GM19467 (cell line): ENCODE measurements at regions not wholly inside any gene's neighbourhood (a gene's known extent, or its start where the extent isn't known, plus 50 kb on each side); places are given as distances from the start of the nearest gene placed in this dataset.
"Not testable (repeated sequence)": the region's sequence is repeated elsewhere in the genome, so short reads cannot be mapped to it uniquely, and the experiment has no call there.

Source experiments
- ATAC-seq: cut with Tn5 transposase; IDR thresholded peaks from one replicate; pipeline ENCODE4 v1.9.1; 2021; ENCODE audit warnings: mild to moderate bottlenecking, moderate library complexity; ENCODE audit not compliant: unreplicated experiment

- ATAC-seq, result no peak
Observed at GRCh38 chr11:106276859-106277436, 199.5 kb downstream of the AASDHPPT start.

DNA sequence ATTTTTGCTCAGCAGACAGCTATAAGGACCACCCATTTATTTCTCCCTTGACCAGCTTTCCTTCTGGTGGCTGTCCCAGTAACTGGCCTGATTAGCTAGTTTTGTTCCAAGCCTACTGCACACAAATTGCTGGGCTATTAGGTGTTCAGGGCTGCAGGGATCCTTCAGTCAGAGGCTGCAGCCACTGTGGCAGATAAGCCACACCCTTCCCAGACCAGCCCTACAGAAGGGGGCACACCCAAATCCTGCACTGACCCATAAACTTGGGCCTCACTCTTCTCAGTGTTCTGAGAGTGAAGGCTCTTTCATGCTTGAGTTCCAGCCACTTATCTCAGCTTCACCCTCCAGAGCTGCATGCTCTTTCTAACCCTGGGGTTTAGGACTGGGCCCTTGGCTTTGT is 200.0 kb downstream of the AASDHPPT start:
- no peak for ATAC-seq

GRCh38 chr11:106278391-106278790 is 200.9 kb downstream of the AASDHPPT start:
- no peak for ATAC-seq

DNA sequence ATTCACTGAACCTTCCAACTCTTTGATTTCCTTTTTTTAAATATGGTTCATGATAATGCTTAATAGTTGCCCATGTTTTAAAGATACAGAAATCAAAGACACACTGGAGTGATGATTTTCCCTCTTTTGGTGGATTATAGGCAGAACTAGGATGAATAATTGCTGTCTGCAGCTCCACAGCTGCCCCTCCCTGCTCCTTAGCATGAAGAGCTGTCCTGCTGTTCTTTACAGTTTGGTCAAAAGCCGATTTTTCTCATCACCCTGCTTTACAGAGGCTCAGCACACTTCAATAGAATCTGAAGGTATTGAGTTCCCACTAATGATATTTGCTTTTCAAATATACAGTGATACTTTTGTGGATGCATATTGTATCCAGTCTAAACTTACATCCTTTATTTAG is 202.6 kb downstream of the AASDHPPT start:
- ATAC-seq, result no peak

- ATAC-seq, result no peak
Observed at GRCh38 chr11:106281455-106282173, 204.2 kb downstream of the AASDHPPT start.

DNA sequence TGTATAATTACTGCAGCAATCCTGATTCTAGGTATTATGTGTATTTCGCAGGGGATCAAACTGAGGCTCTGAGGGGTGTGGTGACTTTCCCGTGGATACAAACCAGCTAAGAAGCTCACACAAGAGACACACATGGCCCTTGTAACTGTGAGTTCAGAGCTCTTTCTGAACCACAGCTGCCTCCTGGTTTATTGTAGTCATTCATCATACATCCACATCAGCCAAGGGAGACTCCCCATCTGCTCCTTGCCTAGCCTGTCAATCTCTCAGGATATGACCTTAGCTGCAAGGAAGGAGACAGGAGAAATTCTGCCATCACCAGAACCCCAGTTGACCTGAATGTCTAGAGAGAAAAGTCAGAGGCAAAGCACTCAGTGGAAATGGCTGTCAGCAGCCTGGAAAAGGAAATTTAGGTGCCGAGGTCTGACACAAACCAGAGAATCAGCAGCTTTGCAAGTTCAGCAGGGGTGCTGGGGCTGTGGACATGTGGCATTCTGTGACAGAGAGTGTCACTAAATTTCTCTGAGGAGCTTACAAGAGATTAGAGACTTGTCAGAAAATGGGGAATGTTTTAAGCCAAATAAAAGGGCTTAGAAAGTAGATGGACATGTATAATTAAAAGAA is 209.5 kb downstream of the AASDHPPT start:
- no peak for ATAC-seq

- no peak for ATAC-seq
Observed at GRCh38 chr11:106288057-106288456, 210.6 kb downstream of the AASDHPPT start.

GRCh38 chr11:106288822-106289387 is 211.4 kb downstream of the AASDHPPT start:
- no peak for ATAC-seq

DNA sequence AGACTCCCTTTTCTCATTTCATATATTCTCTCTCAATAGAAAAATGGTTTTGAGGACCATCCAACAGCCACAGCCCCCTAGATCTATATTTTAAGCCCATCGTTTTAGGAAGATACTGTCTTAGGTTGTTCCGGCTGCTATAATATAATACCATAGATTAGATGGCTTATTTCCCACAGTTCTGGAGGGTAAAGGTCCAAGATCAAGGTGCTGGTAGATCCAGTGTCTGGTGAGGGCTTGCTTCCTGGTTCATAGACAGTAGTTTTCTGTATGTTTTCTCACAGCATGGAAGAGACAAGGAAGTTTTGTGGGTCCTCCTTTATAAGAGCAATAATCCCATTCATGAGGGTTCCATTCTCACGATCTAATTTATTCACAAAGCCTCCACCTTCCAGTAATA is 215.1 kb downstream of the AASDHPPT start:
- ATAC-seq, result no peak

DNA sequence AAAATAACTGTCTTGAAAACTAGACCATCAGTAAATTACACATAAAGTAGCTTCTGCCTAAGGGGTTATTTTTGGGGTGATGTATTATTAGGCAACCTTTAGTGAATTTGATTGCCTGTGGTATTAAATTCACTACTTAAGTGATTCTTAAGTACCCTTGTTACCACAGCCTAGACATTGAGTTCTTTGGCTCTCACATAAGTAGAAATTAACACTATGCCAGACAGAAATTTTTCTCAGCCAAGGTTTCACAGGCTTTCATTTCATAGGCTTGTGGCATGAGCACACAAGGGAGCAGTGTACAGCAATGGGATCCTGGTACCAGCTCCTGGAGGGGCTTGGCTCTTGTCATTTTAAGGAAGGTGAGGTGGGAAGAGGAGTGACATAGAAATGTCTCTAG is 218.5 kb downstream of the AASDHPPT start:
- no peak for ATAC-seq

DNA sequence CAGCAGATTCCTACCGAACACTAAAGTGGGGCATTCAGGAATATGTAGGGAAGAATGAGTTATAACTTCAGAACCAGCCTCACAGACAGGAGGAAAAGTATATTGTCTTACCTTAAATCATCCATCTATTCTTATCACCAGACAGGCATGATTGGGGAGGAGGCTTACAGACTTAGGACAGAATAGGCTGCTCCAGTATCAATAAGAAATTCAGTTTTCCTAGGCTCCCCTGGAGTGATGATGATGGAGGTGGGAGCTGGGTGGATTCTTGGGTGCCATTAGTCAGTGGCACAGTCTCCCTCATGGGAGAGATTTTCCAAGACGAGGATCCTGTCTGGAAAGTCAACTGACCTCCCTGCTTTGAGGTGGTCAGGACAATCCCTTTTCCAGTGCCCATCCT is 225.0 kb downstream of the AASDHPPT start:
- no peak for ATAC-seq

GRCh38 chr11:106304274-106304673 is 226.8 kb downstream of the AASDHPPT start:
- ATAC-seq, result no peak

- no peak for ATAC-seq
Observed at GRCh38 chr11:106305458-106305857, 228.0 kb downstream of the AASDHPPT start.

- ATAC-seq, result no peak
Observed at GRCh38 chr11:106306942-106307341, 229.5 kb downstream of the AASDHPPT start.

DNA sequence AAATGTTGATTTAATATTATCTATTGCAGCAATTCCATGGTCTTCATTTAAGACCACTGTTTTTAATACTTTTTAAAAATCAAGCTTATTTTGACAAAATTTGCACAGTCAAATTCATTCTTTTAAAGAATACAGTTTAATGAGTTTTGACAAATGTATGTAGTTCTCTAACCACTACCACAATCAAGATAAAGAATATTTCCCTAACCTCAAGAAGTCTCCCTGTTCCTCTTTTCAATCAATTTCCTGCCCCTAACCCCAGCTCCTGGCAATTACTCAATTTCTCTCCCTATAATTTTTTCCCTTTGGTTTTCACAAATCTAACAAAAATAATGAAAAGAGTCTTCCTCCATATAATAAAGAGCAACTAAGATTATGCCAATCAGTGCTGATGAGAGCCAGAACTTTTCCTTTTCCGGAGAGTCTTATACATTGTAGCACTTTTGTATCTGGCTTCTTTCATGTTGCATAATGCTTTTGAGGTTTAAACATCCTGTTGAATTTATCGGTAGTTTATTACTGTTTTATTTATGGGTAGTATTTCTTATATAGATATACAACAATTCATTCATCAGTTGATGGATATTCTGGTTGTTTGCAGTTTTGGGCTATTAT is 231.7 kb downstream of the AASDHPPT start:
- ATAC-seq, result no peak

- no peak for ATAC-seq
Observed at GRCh38 chr11:106311531-106312230, 234.2 kb downstream of the AASDHPPT start.

GRCh38 chr11:106317208-106317773 is 239.8 kb downstream of the AASDHPPT start:
- not testable (repeated sequence) for ATAC-seq

DNA sequence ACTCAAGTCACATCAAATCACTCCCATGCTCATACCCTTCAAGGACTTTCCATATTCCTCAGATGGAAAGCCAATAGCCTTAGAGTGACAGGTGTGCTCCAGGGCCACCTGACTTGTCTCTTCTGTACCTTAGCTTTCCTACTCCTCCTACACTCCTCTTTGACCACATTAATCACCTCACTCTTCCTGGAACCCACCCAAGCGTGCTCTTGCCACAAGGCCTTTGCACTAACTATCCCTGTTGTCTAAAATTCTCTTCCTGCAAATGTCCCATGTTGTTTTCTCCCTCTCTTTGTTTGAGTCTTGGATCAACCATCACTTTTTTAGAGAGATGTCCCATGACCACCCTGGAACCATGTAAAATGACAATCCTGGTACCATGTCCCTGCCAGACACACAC is 244.1 kb downstream of the AASDHPPT start:
- no peak for ATAC-seq

DNA sequence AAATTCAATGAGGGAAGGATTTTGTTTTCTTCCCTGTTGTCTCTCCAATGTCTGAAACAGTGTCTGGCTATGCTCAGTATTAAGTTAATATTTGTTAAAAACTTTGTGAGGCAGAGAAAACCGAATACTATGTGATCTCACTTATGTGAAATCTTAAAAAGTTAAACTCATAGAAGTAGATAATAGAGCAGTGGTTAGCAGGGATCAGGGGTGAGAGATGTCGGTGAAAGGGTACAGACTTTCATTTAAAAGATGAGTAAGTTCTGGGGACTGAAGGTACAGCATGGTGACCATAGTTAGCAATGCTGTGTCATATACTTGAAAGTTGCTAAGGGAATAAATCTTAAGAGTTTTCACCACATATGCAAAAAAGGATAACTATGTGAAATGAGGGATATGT is 244.6 kb downstream of the AASDHPPT start:
- no peak for ATAC-seq

GRCh38 chr11:106326087-106326486 is 248.6 kb downstream of the AASDHPPT start:
- no peak for ATAC-seq

DNA sequence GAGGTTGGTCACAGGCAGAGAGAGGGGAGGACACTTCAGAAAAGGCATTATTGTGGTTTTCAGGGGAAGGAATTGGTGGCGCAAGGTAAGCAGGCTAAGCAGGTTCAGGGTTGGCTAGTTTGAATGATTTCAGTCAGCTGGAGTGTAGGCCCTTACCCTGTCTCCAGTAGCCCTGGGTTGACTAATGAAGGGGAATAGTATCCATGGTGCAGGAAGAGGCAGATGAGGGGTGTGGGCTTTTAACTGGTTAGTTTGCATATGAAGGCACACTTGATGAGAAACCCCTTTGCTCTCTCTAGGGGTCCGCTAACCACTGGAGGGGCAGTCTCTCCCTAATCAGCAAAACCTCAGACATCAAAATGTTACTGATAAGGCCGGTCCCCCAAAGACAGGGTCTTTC is 249.7 kb downstream of the AASDHPPT start:
- no peak for ATAC-seq
